ENCODE measurements at regions not wholly inside any gene's neighbourhood (a gene's known extent, or its start where the extent isn't known, plus 50 kb on each side); places are given as distances from the start of the nearest gene placed in this dataset.
"Not testable (repeated sequence)": the region's sequence is repeated elsewhere in the genome, so short reads cannot be mapped to it uniquely, and the experiment has no call there.

GRCh38 chr1:98575955-98576354, 85.6 kb upstream of the SNX7 start:
- no peak for DNase-seq

GRCh38 chr1:98565951-98566350, 95.6 kb upstream of the SNX7 start:
- DNase-seq: no peak

GRCh38 chr1:98559291-98559690, 102.2 kb upstream of the SNX7 start:
- DNase-seq: no peak

GRCh38 chr1:98557895-98558294, 103.6 kb upstream of the SNX7 start:
- no peak for DNase-seq

- peak; percentile 3 for DNase-seq
These were observed 104.9 kb upstream of the SNX7 start for GRCh38 chr1:98556521-98557158.

- DNase-seq: no peak
These were observed 105.7 kb upstream of the SNX7 start for GRCh38 chr1:98555814-98556213.

- DNase-seq: not testable (repeated sequence)
These were observed 108.9 kb upstream of the SNX7 start for GRCh38 chr1:98552576-98553074.

DNA sequence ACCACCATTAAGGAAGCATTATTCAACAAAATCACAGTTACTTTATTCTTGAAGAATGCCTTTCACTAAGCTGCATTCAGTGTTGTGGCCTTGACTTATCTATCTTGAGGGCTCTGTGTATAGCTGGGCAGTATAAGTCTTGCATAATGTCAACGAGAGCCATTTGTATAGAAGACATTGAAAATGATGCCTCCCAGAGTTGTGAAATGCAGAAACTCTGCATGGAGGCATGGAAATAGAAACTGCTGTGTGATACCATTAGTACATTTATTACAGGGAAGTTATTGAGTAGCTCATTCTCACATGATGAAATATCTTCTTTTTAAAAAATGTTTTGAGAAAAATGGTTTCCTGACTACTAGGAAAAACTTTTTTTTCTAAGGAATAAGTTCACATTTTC, 111.4 kb upstream of the SNX7 start:
- no peak for DNase-seq

DNA sequence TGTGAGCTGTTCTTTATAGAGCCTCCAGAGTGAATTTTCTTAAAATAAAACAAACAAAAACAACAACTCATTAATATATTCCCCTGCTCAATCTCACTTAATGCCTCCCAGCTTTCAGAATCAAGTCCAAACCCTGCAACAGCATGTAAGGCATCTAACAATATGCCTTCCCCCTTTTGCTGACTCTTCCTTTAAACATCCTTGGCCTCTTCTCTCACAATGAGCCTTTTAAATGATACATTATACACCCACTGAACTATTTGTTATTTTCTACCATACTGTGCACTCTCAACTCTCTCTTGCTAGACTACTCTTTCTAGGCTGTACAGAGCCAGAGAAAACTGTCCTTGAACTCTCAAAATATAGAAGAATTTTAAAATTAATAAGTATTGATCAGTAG, 115.2 kb upstream of the SNX7 start:
- no peak for DNase-seq

DNA sequence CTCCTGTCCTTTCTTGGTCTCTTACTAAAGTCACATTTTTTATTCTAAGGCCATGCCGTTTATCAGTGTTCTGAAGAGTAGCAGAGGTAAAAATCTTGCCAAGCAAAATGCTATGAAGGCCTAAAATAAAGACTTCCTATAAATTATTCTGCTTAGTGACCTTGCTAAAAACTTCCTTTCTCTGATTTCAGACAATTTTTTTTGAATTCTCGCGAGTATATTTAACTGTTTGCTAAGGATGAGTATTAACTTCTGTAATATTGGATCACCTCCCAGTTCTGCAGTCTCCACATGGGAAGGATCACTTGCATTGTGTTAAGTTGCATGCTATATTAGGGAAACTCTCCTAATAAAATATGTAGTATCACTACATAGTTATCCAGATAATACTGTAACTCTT, 123.4 kb upstream of the SNX7 start:
- no peak for DNase-seq

DNA sequence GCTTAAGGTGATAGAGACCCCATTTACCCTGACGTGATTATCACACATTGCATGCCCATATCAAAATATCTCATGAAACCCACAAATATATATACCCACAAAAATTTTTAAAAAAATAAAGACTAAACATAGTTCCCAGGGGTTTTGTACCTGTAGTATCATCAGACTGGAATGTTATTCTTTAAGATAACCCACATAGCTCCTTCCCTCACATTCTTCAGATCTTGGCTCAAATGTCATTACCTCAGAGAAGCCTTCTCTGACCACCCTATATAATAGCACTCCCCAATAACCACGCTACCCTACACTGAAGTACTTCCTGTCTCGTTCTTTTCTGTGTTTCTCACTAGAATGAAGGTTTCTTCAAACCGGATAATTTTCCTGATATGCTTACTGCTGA, 138.3 kb upstream of the SNX7 start:
- no peak for DNase-seq

DNA sequence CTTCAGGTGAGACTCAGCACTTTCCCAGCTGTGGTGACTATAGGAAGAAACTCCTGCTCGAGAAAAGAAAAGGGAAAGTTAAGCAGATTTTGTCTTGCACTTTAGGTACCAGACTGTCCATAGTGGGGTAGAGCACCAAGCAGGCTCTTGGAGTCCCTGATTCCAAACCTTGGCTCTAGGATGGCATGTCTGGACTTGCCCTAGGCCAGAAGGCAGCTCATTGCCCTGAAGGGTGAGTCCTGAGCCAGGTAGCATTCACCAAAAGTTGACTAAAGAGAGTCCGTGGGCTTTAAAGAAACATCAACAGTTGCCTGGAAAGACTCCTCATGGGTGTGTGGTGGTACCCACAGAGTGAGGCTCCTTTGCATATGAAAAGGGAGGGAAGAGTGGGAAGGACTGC, 145.2 kb upstream of the SNX7 start:
- no peak for DNase-seq

DNA sequence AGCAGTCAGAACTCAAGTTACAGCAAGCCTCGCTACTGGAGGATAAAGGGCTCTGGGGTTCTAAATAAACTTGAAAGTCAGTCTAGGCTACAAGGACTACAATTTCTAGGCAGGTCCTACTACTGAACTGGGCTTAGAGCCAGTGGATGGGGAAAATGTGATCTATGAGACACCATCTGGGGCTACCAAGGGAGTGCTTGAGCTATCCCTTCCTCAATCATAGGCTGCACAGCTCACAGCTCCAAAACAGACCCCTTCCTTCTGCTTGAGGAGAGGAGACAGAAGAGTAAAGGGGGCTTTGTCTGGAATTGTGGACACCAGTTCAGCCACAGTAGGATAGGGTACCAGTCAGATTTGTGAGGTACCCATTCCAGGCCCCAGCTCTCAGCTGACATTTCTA, 145.8 kb upstream of the SNX7 start:
- no peak for DNase-seq

- not testable (repeated sequence) for DNase-seq
These were observed 149.3 kb upstream of the SNX7 start for GRCh38 chr1:98512216-98512615.

GRCh38 chr1:98503771-98504170, 157.8 kb upstream of the SNX7 start:
- DNase-seq: no peak

- DNase-seq: no peak
These were observed 158.6 kb upstream of the SNX7 start for GRCh38 chr1:98502937-98503336.

DNA sequence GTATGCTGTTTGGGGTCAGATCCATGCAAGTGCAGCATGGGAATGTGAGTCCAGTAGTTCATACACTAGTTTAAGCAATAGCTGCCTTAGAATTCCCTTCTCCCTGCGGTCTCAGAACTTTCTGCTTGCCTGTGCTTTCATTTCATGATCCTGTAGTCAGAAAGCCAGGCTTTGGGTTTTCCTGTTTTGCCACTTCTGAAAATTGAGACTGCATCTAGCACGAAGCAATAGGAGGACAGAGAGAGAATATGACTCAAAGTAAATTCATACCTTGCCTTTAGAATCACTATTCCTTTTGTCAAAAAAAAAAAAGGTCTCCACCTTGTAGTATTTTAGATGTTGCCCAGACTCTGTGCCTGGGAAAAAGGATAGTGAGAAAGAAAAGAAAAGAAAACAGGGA, 161.2 kb upstream of the SNX7 start:
- DNase-seq: no peak

DNA sequence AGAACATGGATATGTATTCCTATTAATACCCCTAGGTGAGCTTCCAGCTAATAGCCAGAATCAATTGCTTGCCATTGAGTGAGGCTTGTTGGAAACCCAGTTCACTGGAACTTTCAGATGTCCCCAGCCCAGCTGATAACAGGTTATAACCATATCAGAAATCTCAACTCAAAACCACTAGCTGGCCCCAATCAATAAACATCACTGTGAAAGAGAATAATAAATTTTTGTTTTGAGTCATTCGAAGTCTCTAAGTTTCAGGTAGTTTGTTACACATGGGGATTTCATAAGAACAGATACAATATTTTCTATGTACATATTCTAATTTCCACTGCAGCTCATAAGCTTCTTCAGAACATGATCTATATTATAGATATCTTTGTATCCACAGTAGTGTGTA, 162.9 kb upstream of the SNX7 start:
- DNase-seq: no peak

GRCh38 chr1:98497497-98497896, 164.0 kb upstream of the SNX7 start:
- DNase-seq: no peak

- DNase-seq: no peak
These were observed 165.1 kb upstream of the SNX7 start for GRCh38 chr1:98496256-98496995.

- no peak for DNase-seq
These were observed 168.1 kb upstream of the SNX7 start for GRCh38 chr1:98493469-98493868.

- DNase-seq: no peak
These were observed 171.4 kb upstream of the SNX7 start for GRCh38 chr1:98490099-98490498.

GRCh38 chr1:98487620-98488019, 173.9 kb upstream of the SNX7 start:
- no peak for DNase-seq

- no peak for DNase-seq
These were observed 178.9 kb upstream of the SNX7 start for GRCh38 chr1:98482611-98483010.
